ENCODE measurements at regions not wholly inside any gene's neighbourhood (a gene's known extent, or its start where the extent isn't known, plus 50 kb on each side); places are given as distances from the start of the nearest gene placed in this dataset.
"Not testable (repeated sequence)": the region's sequence is repeated elsewhere in the genome, so short reads cannot be mapped to it uniquely, and the experiment has no call there.

DNA sequence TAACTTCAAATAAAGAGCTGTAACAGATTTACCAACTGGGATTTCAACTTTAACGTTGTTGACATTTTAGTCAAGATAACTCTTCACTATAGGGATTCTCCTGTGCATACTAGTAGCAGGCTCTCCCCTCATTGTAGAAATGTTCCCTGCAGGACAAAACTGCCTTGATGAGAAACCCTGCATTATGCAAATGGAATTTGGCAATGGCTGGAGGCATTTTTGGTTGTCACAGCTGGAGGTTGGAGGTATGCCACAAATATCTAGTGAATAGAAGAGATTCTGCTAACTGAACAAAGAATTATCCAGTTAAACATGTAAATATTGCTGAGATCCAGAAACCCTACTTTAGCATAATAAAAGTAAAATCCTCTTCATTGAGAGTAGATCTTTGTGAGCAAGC is 928.8 kb upstream of the ALCAM start:
- DNase-seq, result peak in 1 of 4 donors; percentile 36
- no peak overlapping the region for H3K4me3 ChIP-seq
- H3K4me1 ChIP-seq, result no peaks in the 10 kb centered on the region
- H3K27me3 ChIP-seq, result no peaks in the 10 kb centered on the region
- TF ChIP-seq, protein P1, sequence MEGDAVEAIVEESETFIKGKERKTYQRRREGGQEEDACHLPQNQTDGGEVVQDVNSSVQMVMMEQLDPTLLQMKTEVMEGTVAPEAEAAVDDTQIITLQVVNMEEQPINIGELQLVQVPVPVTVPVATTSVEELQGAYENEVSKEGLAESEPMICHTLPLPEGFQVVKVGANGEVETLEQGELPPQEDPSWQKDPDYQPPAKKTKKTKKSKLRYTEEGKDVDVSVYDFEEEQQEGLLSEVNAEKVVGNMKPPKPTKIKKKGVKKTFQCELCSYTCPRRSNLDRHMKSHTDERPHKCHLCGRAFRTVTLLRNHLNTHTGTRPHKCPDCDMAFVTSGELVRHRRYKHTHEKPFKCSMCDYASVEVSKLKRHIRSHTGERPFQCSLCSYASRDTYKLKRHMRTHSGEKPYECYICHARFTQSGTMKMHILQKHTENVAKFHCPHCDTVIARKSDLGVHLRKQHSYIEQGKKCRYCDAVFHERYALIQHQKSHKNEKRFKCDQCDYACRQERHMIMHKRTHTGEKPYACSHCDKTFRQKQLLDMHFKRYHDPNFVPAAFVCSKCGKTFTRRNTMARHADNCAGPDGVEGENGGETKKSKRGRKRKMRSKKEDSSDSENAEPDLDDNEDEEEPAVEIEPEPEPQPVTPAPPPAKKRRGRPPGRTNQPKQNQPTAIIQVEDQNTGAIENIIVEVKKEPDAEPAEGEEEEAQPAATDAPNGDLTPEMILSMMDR (IDR thresholded peaks at IDR 0.05), result no peak
- ATAC-seq, result no peak
- intact Hi-C loops (cut with DNase I), result no loop called here
- no peaks in the 10 kb centered on the region for H3K36me3 ChIP-seq
- no peak overlapping the region for H3K27ac ChIP-seq
- no peaks in the 10 kb centered on the region for H3K9me3 ChIP-seq

DNA sequence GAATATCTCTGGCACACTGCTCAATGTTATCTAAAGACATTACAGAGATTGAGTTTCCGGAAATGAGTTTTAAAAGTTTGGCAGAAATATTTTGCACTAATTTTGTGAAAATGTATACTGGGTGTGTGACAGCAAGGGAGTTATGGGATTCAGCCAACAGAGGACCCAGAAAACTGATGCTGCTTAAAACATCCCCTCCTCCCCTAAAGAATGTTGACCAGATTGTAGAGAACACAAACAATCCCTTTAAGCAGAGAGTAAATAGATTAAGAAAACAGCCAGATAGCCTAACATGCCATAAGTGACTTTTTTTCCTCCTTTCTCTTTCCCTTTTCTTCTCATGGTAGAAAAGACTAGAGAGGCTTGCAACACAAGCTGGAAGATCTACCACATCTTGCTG is 928.0 kb upstream of the ALCAM start:
- no peaks in the 10 kb centered on the region for H3K36me3 ChIP-seq
- TF ChIP-seq, protein P1 (IDR thresholded peaks at IDR 0.05), result no peak
- DNase-seq (peak in 1 of 4 donors; percentile 13), ATAC-seq (no peak)
- H3K27me3 ChIP-seq, result no peaks in the 10 kb centered on the region
- no peaks in the 10 kb centered on the region for H3K9me3 ChIP-seq
- H3K4me1 ChIP-seq, result no peaks in the 10 kb centered on the region
- no peak overlapping the region for H3K4me3 ChIP-seq
- intact Hi-C loops (cut with DNase I), result no loop called here
- H3K27ac ChIP-seq, result no peak overlapping the region

- intact Hi-C loops (cut with DNase I); H3K9me3 ChIP-seq; ATAC-seq; H3K27me3 ChIP-seq; H3K36me3 ChIP-seq; H3K4me1 ChIP-seq; DNase-seq; H3K4me3 ChIP-seq; H3K27ac ChIP-seq: not testable (repeated sequence)
These were observed 921.3 kb upstream of the ALCAM start for GRCh38 chr3:104445252-104445919.

DNA sequence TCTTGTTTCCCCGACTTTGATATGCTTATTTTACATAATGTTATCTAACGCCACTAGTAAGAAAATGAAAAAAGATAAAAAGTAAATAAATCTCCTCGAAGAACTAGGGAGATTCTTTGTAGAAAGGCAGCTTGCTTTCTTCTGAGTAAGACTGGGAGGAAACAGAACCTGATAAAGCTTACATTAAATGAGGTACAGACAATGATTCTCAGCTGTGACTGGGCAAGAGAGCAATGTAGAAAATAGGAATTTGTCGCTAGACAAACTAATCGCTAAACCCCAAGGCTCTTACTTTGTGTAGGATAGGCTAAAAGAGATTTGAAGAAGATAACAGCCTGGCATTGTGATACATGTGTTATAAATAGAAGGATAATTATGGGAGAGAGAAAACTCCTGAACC is 919.0 kb upstream of the ALCAM start:
- no peaks in the 10 kb centered on the region for H3K4me1 ChIP-seq
- TF ChIP-seq, protein P1 (IDR thresholded peaks at IDR 0.05), result no peak
- ATAC-seq (no peak), DNase-seq (peak in 1 of 4 donors; percentile 55)
- no peaks in the 10 kb centered on the region for H3K9me3 ChIP-seq
- no peak overlapping the region for H3K27ac ChIP-seq
- H3K4me3 ChIP-seq, result no peak overlapping the region
- H3K27me3 ChIP-seq, result no peaks in the 10 kb centered on the region
- intact Hi-C loops (cut with DNase I), result no loop called here
- H3K36me3 ChIP-seq, result no peaks in the 10 kb centered on the region

GRCh38 chr3:104452697-104453096 is 914.0 kb upstream of the ALCAM start:
- intact Hi-C loops (cut with DNase I), result no loop called here
- Histone ChIP-seq H3K9me3 (no peaks in the 10 kb centered on the region), H3K4me3 (no peak overlapping the region), H3K4me1 (no peaks in the 10 kb centered on the region), H3K27me3 (no peaks in the 10 kb centered on the region), H3K36me3 (no peaks in the 10 kb centered on the region), H3K27ac (no peak overlapping the region)
- ATAC-seq (no peak), DNase-seq (no peak)
- TF ChIP-seq, protein P1 (IDR thresholded peaks at IDR 0.05), result no peak

DNA sequence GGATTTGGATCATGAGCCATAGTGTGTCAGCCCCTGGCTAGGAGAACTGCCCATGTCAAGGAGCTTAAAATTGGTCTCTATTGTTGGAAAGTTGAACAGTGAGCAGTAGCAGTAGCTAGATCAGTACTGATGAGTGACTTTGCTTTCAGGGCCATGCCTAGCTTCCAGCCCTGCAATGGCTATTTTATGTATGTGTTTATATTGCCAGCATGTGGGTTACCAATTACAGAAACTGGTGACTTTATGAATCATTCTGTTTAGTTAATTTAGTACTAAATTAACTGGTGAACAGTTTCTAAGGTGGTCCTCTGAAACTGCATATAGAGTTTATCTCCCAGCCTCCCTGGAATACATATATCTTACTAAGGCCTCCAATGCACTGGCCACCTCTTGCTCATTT is 908.1 kb upstream of the ALCAM start:
- Histone ChIP-seq H3K27me3 (no peaks in the 10 kb centered on the region), H3K4me1 (no peaks in the 10 kb centered on the region), H3K36me3 (no peaks in the 10 kb centered on the region), H3K4me3 (no peak overlapping the region), H3K9me3 (no peaks in the 10 kb centered on the region), H3K27ac (no peak overlapping the region)
- TF ChIP-seq, protein P1 (IDR thresholded peaks at IDR 0.05), result no peak
- intact Hi-C loops (cut with DNase I), result no loop called here
- DNase-seq, result no peak
- ATAC-seq, result no peak

Measured in left lung (tissue), 4 donors.